Renal pelvis (tissue), 1 donor: ENCODE measurements at regions not wholly inside any gene's neighbourhood (a gene's known extent, or its start where the extent isn't known, plus 50 kb on each side); places are given as distances from the start of the nearest gene placed in this dataset.

Experiments used
- DNase-seq: peaks from one replicate; pipeline ENCODE4 v3.0.0-alpha.2; 2013

- DNase-seq = no peak
Observed at GRCh38 chr18:76572518-76573247, 77.6 kb upstream of the ZNF516 start.

- no peak for DNase-seq
Observed at GRCh38 chr18:76571689-76572088, 76.6 kb upstream of the ZNF516 start.

- DNase-seq = no peak
Observed at GRCh38 chr18:76570856-76571255, 75.8 kb upstream of the ZNF516 start.

- no peak for DNase-seq
Observed at GRCh38 chr18:76569644-76570419, 74.8 kb upstream of the ZNF516 start.

- no peak for DNase-seq
Observed at GRCh38 chr18:76568731-76569130, 73.7 kb upstream of the ZNF516 start.

GRCh38 chr18:76567835-76568445, 72.9 kb upstream of the ZNF516 start:
- DNase-seq = no peak

- DNase-seq = no peak
Observed at GRCh38 chr18:76566987-76567386, 71.9 kb upstream of the ZNF516 start.

GRCh38 chr18:76565238-76566173, 70.5 kb upstream of the ZNF516 start:
- peak; percentile 93 for DNase-seq

- DNase-seq = no peak
Observed at GRCh38 chr18:76564655-76565237, 69.7 kb upstream of the ZNF516 start.

GRCh38 chr18:76564117-76564516, 69.1 kb upstream of the ZNF516 start:
- no peak for DNase-seq

- DNase-seq = no peak
Observed at GRCh38 chr18:76562286-76563122, 67.5 kb upstream of the ZNF516 start.

GRCh38 chr18:76558881-76559667, 64.0 kb upstream of the ZNF516 start:
- no peak for DNase-seq

- DNase-seq = no peak
Observed at GRCh38 chr18:76557026-76557575, 62.1 kb upstream of the ZNF516 start.

- no peak for DNase-seq
Observed at GRCh38 chr18:76554547-76555222, 59.6 kb upstream of the ZNF516 start.

- DNase-seq = no peak
Observed at GRCh38 chr18:76553715-76554546, 58.9 kb upstream of the ZNF516 start.

GRCh38 chr18:76548541-76548940, 53.5 kb upstream of the ZNF516 start:
- DNase-seq = no peak

- DNase-seq = no peak
Observed at GRCh38 chr18:76547296-76547695, 52.3 kb upstream of the ZNF516 start.

- no peak for DNase-seq
Observed at GRCh38 chr18:76546436-76546835, 51.4 kb upstream of the ZNF516 start.
